ENCODE measurements at regions not wholly inside any gene's neighbourhood (a gene's known extent, or its start where the extent isn't known, plus 50 kb on each side); places are given as distances from the start of the nearest gene placed in this dataset.

DNA sequence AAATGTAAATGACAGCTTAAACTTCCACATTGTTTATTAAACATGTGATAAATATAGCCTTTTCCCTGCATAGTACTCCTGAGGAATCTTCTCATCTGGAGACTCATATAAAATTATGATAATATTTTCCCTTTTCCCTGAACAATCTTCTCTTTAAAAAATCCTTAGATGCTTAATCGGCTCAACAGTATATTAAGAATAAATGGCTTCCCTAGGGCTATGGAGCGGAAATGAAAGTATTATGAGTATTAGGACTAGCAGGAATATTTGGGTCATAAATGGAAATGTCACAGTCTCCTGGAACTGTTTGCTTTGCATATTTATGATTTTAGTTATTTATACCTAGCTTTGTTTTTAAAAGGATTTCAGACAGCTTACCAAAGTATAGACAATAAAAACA is 200.7 kb upstream of the PDE5A start:
- no peak for TF ChIP-seq POLR2A (IDR thresholded peaks at IDR 0.05; ENCODE audit: low read depth, low read length)
- TF ChIP-seq, protein P1, sequence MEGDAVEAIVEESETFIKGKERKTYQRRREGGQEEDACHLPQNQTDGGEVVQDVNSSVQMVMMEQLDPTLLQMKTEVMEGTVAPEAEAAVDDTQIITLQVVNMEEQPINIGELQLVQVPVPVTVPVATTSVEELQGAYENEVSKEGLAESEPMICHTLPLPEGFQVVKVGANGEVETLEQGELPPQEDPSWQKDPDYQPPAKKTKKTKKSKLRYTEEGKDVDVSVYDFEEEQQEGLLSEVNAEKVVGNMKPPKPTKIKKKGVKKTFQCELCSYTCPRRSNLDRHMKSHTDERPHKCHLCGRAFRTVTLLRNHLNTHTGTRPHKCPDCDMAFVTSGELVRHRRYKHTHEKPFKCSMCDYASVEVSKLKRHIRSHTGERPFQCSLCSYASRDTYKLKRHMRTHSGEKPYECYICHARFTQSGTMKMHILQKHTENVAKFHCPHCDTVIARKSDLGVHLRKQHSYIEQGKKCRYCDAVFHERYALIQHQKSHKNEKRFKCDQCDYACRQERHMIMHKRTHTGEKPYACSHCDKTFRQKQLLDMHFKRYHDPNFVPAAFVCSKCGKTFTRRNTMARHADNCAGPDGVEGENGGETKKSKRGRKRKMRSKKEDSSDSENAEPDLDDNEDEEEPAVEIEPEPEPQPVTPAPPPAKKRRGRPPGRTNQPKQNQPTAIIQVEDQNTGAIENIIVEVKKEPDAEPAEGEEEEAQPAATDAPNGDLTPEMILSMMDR (IDR thresholded peaks at IDR 0.05 in 2 of 3, conservative IDR thresholded peaks at IDR 0.05 in 1 of 3; ENCODE audit: control insufficient read depth in 2 of 3, extremely low read depth in 1 of 3, insufficient read depth in 1 of 3, low read depth in 3 of 3, low read length in 3 of 3) = no peak
- TF ChIP-seq IKZF2 (IDR thresholded peaks at IDR 0.05) = no peak
- TF ChIP-seq EZH2 (IDR thresholded peaks at IDR 0.05; ENCODE audit: borderline replicate concordance, control insufficient read depth, low read depth, low read length) = no peak
- no peak for TF ChIP-seq RAD21 (IDR thresholded peaks at IDR 0.05; ENCODE audit: insufficient read depth, low read depth, low read length)

Data from GM12878 (cell line).